Aorta (tissue), 5 donors: ENCODE measurements at regions not wholly inside any gene's neighbourhood (a gene's known extent, or its start where the extent isn't known, plus 50 kb on each side); places are given as distances from the start of the nearest gene placed in this dataset.

Experiments used
- ATAC-seq: fragments of 200-7000 bp; cut with Tn5 transposase; one replicate; pipeline ENCODE4 v1.9.1; 2022; ENCODE audit warnings: moderate library complexity; ENCODE audit not compliant: low FRiP score
- DNase-seq, 2 donors: peaks; one replicate each; pipeline ENCODE4 v3.0.0-alpha.2; 2020
- H3K27ac ChIP-seq, 2 donors: one replicate each; pipeline ENCODE4 v1.5.1; 2013; ENCODE audit warnings: low read length in 2 of 2, mild to moderate bottlenecking in 2 of 2, moderate library complexity in 2 of 2, control low read depth in 1 of 2, inconsistent platforms in 1 of 2, low read depth in 1 of 2
- H3K27me3 ChIP-seq, 2 donors: one replicate each; pipeline ENCODE4 v1.6.1; 2013; ENCODE audit warnings: control low read depth in 1 of 2, low read length in 1 of 2, mild to moderate bottlenecking in 1 of 2, moderate library complexity in 1 of 2; ENCODE audit not compliant: insufficient read depth in 2 of 2, control insufficient read depth in 1 of 2
- H3K36me3 ChIP-seq, 2 donors: one replicate each; pipeline ENCODE4 v1.6.1; 2013; ENCODE audit warnings: control low read depth in 1 of 2, low read length in 1 of 2, mild to moderate bottlenecking in 1 of 2; ENCODE audit not compliant: insufficient read depth in 2 of 2, control insufficient read depth in 1 of 2
- H3K4me1 ChIP-seq, 2 donors: one replicate each; pipeline ENCODE4 v1.6.1; 2013; ENCODE audit warnings: low read length in 2 of 2, control low read depth in 1 of 2, mild to moderate bottlenecking in 1 of 2, moderate library complexity in 1 of 2; ENCODE audit not compliant: insufficient read depth in 2 of 2, control insufficient read depth in 1 of 2
- H3K4me3 ChIP-seq, 2 donors: one replicate each; pipeline ENCODE4 v1.5.1; 2013; ENCODE audit warnings: low read length in 2 of 2, control low read depth in 1 of 2, mild to moderate bottlenecking in 1 of 2
- H3K9me3 ChIP-seq: one replicate; pipeline ENCODE4 v1.6.1; 2013; ENCODE audit warnings: mild to moderate bottlenecking, low read length; ENCODE audit not compliant: control insufficient read depth
- WGBS, 2 donors: extraction: QIAGEN DNeasy Blood & Tissue Kit; methylation state at CpG; one replicate each; pipeline ENCODE4 v1.1.7; 2013; 5-methylcytosine and 5-hydroxymethylcytosine counted together
- intact Hi-C, 2 donors: fragments of 100-400 bp; cut with DNase I; formaldehyde crosslinking; loops; one replicate each; pipeline versions ENCODE4 v1.14.2 to v1.15.0; 2022
- donor health status: healthy with polysubstance abuse.
- donor health status: Bipolar disorder and iron deficiency.
- donor health status: DM: no; HTN: no; CAD: no.
- donor health status: DM: no; HTN: no; CAD: no.
- donor health status: DM: yes; HTN: yes; CAD: no.

DNA sequence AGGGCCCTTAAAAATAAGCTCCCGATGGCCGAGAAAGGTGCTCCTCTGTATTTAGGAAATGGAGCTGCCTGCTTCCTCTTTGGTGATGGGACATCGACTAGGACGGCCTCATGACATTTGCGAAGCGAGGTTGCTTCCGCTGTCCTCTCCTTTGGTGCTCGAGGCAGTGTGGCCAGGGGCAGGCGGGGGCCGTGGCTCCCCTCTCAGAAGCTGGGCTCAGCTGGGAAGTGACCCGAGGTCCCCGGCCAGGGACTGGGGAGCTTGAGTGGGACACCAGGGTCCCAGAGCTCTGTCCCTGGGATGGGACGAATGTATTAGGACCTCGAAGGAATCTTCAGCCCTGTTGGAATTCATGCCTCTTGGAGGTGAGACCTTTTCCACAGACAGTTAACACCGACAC, 151.1 kb downstream of the CTTN start:
- WGBS, 2 donors, result 84 to 85% methylated on average over 15 of the region's 15 CpGs
- Histone ChIP-seq H3K27ac (no peak overlapping the region), H3K4me3 (no peak overlapping the region), H3K4me1 (no peaks in the 10 kb centered on the region), H3K27me3 (no peaks in the 10 kb centered on the region), H3K36me3 (no peaks in the 10 kb centered on the region), H3K9me3 (no peaks in the 10 kb centered on the region)
- no peak for DNase-seq
- no peak for ATAC-seq
- intact Hi-C loops, result no loop called here

DNA sequence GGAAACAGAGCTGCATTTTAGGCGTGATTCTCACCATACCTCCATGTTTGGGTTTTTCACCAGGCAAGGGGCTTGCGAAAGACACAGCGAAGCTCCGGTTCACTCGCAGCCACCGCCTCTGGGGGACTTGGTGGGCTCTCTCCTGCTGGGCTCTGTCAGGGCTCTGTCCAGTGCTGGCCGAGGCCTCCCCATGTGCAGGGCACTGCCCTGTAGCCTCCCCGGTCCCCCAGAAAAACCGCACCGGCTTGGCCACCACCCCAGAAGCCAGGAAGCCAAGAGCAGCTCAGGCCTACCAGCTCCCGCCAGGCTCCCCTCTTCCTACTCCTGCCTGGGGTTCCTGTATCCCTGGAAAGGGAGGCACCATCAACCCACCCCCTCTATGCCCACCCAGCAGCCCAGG, 151.5 kb downstream of the CTTN start:
- DNase-seq (peak in 1 of 2 donors; percentile 22), ATAC-seq (no peak)
- no peak overlapping the region for H3K4me3 ChIP-seq
- H3K36me3 ChIP-seq, result no peaks in the 10 kb centered on the region
- intact Hi-C loops, result no loop called here
- no peaks in the 10 kb centered on the region for H3K4me1 ChIP-seq
- H3K27ac ChIP-seq, result no peak overlapping the region
- no peaks in the 10 kb centered on the region for H3K27me3 ChIP-seq
- WGBS, 2 donors, result 90 to 91% methylated on average over 11 of the region's 11 CpGs
- no peaks in the 10 kb centered on the region for H3K9me3 ChIP-seq

DNA sequence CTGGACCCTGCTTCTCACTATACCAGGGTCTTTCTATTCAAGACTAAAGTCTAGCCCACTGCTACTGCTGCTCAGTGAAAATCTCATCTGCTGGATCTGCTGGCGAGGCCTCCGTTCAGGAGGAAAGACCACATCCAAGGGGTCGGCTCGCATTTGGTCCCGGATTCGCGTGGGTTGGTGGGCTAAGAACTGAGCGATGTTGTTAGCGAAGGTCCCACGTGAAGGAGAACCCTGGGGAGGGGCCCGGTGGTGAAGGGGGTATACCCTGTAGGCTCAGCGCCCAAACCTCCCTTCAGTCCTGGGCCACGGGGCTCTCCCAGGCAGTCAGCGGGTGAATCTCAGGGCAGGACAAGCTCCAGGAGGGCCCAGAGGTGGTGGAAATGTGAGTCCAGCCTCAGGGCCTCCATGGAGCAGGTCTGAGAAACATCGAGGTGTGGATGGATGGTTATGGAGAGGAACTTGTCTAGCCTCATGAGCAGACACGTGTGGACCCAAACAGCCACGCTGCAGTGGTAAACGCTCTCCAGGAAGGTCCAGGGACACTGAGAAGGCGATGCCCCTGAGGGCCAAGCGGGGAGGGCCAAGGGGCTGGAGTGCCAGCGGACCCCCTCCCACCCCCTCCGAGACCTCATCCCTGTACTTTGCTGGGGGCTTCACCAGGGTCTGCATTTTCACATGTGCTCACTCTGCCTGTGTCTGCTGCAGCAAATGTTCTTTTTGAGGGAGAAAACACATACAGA, 152.3 kb downstream of the CTTN start:
- H3K4me3 ChIP-seq, result no peak overlapping the region
- DNase-seq, result peak in 1 of 2 donors; percentile 24

DNA sequence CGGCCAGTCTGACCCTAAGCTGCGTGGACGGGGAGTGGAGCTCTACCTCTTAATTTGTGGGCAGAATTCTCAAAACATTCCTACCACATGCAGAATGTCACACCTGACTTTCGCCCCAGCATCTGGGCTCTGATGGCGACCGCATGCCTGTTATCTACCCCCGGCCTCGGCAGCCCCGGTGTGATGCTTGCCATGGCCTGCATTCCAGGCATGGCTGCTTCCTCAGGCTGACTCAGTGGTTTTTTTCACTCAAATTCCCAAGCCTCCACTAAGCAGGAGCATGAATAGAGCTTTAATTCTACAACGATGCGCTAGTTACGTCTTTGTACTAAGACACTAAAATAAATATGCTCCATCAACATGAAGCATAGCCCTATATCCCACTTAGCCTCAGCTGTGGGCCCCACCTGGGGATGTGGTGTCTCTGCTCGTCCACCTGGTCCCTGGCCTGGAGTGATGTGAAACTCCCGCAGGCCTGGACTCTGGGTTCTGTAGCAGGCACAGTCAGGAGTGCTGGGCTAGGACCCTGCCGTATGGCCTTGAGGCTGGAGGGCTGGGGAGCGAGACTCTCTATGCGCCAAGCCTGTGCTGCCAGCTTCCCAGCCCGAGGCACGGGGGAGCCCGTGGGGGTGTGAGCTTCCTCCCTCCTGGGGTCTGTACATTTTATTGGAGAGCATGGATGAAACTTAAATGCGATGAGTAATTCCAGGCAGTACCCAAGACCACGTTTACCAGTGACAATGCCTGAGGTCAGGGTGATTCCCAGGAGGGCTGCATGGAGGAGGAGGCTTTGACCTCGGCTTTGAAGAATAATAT, 153.2 kb downstream of the CTTN start:
- H3K27me3 ChIP-seq, result no peaks in the 10 kb centered on the region
- intact Hi-C loops, result no loop called here
- no peak overlapping the region for H3K4me3 ChIP-seq
- DNase-seq (peak in 1 of 2 donors; percentile 36), ATAC-seq (no peak)
- no peak overlapping the region for H3K27ac ChIP-seq
- WGBS, 2 donors, result 44 to 47% methylated on average over 23 of the region's 23 CpGs
- H3K36me3 ChIP-seq, result no peaks in the 10 kb centered on the region
- H3K4me1 ChIP-seq, result no peaks in the 10 kb centered on the region
- H3K9me3 ChIP-seq, result no peaks in the 10 kb centered on the region

More for the DNA sequence above, 152.3 kb downstream of the CTTN start:
- intact Hi-C loops, result no loop called here
- no peak overlapping the region for H3K27ac ChIP-seq
- H3K27me3 ChIP-seq, result no peaks in the 10 kb centered on the region
- WGBS, 2 donors, result 89 to 91% methylated on average over 22 of the region's 22 CpGs
- no peak for ATAC-seq
- no peaks in the 10 kb centered on the region for H3K4me1 ChIP-seq
- H3K36me3 ChIP-seq, result no peaks in the 10 kb centered on the region
- H3K9me3 ChIP-seq, result no peaks in the 10 kb centered on the region

DNA sequence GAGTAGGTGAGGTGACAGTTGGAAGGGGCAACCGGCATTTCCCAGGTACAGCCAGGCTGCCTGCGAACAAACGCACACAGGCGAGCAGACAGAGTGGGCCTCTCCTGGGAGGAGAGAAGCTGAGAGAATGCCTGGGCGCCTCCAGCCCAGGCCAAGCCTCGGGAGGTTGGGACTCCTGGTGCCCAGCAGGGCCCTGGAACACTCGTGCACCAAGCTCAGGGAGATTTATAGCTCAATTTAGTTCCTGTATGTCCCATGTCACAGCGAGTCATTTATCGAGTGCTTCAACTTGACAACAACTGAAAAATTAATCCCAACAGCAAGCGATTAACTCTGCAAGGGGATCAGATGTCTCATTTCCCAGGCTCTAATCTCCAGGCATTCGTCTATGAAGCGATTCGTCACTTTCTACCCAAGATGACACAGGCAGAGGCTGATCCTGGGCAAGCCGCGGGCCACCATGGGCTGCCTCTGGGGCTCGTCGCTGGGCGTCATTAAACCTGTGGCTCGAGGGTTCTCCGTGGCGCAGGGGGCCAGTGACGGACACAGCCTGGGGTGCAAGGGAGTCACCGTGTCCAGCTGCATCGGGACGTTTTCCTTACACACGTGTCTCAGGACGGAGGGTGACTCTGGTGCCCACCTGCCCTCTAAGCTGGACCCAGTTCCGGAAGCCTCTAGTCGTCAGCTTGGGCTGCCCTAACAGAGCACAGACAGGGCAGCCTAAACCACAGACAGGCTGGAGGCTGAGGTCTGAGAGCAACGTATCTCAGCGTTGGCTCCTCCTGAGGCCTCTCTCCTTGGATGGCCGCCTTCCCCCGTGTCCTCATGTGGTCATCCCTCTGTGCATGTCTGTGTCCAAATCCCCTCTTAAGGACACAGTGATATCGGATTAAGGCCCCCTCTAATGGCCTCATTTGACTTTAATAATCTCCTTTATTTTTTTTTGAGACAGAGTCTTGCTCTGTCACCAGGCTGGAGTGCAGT, 154.1 kb downstream of the CTTN start:
- no peak overlapping the region for H3K4me3 ChIP-seq
- WGBS, 2 donors, result 60 to 64% methylated on average over 34 of the region's 34 CpGs
- H3K4me1 ChIP-seq, result no peaks in the 10 kb centered on the region
- no peaks in the 10 kb centered on the region for H3K27me3 ChIP-seq
- H3K36me3 ChIP-seq, result no peaks in the 10 kb centered on the region
- intact Hi-C loops, result no loop called here
- no peak overlapping the region for H3K27ac ChIP-seq
- ATAC-seq (no peak), DNase-seq (peak in 1 of 2 donors; percentile 22)
- H3K9me3 ChIP-seq, result no peaks in the 10 kb centered on the region

DNA sequence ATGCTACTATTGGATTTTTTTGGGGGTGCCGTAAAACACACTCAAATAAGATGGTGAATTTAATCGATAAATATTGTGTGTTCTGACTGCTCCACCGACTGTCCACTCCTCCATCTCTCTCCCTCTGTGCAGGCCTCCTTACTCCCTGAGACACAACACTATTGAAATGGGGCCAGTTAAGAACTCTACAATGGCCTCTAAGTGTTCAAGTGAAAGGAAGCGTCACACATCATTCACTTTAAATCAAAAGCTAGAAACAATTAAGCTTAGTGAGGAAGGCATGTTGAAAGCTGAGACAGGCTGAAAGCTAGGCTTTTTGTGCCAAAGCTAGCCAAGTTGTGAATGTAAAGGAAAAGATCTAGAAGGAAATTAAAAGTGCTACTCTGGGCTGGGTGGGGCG, 156.7 kb downstream of the CTTN start:
- H3K36me3 ChIP-seq, result no peaks in the 10 kb centered on the region
- no peak for ATAC-seq
- H3K4me1 ChIP-seq, result no peaks in the 10 kb centered on the region
- no peak overlapping the region for H3K4me3 ChIP-seq
- no peak overlapping the region for H3K27ac ChIP-seq
- no peaks in the 10 kb centered on the region for H3K9me3 ChIP-seq
- 89 to 91% methylated on average over 5 of the region's 5 CpGs for WGBS, 2 donors
- intact Hi-C loops, result no loop called here
- DNase-seq, result no peak
- H3K27me3 ChIP-seq, result no peaks in the 10 kb centered on the region

DNA sequence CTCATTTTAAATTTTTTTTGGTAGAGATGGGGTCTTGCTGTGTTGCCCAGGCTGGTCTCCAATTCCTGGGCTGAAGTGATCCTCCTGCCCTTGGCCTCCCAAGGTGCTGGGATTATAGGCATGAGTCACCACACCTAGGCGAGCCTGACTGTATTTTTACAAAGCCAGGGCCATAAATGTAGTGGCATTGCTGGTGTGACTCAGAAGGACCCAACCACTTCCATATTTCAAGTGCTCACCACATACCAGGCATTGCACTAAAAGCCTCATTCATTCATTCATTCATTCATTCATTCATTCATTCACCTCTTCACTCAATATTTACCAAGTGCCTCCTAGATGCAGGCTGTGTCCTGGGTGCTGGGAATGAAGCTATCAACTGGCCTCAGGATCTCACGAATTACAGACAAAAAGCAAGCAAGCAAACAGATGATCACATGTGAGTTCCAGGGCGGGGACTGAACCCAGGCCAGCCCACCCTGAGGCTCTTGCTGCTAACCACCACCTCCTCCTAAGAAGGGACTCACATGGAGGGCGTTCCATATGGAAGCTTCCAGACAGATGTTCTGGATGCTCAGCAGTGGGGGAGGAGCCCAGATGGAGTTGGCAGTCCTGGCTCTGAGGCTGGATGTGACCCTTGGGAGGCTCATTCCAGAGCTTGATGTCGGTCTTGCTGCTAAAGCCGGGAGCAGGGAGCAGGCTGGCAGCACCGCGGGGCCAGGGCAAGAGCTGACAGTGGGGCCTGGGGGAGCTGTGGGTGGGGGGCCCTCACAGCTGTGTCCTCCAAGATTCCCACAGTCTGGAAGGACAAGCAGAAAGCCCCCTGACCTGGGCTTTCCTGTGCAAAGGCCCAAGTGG, 158.8 kb downstream of the CTTN start:
- Histone ChIP-seq H3K9me3 (no peaks in the 10 kb centered on the region), H3K27me3 (no peaks in the 10 kb centered on the region), H3K4me3 (no peak overlapping the region), H3K4me1 (no peaks in the 10 kb centered on the region), H3K36me3 (no peaks in the 10 kb centered on the region), H3K27ac (no peak overlapping the region)
- peak in 1 of 2 donors; percentile 26 for DNase-seq
- intact Hi-C loops, result no loop called here
- 25 to 35% methylated on average over 8 of the region's 8 CpGs for WGBS, 2 donors
- ATAC-seq, result no peak
